CD4-positive, alpha-beta T cell treated with Interleukin-17A for 4 hours (primary cell): ENCODE measurements at regions not wholly inside any gene's neighbourhood (a gene's known extent, or its start where the extent isn't known, plus 50 kb on each side); places are given as distances from the start of the nearest gene placed in this dataset.
"Not testable (repeated sequence)": the region's sequence is repeated elsewhere in the genome, so short reads cannot be mapped to it uniquely, and the experiment has no call there.

ENCODE experiments used
- DNase-seq: peaks from one replicate; pipeline ENCODE4 v3.0.0-alpha.2; 2020; ENCODE audit warnings: mixed read lengths

GRCh38 chr10:84946904-84947303 lies 618.5 kb downstream of the CCSER2 start:
- DNase-seq, result no peak

GRCh38 chr10:84948644-84949043 lies 620.3 kb downstream of the CCSER2 start:
- DNase-seq, result no peak

GRCh38 chr10:84951616-84952015 lies 623.2 kb downstream of the CCSER2 start:
- no peak for DNase-seq

GRCh38 chr10:84957427-84957826 lies 629.0 kb downstream of the CCSER2 start:
- no peak for DNase-seq

GRCh38 chr10:84965468-84965867 lies 637.1 kb downstream of the CCSER2 start:
- no peak for DNase-seq

- no peak for DNase-seq
Measured at GRCh38 chr10:84966708-84967441, 638.5 kb downstream of the CCSER2 start.

GRCh38 chr10:84969297-84969696 lies 640.9 kb downstream of the CCSER2 start:
- not testable (repeated sequence) for DNase-seq

- no peak for DNase-seq
Measured at GRCh38 chr10:84987039-84987438, 658.6 kb downstream of the CCSER2 start.

- DNase-seq, result no peak
Measured at GRCh38 chr10:84988011-84988410, 659.6 kb downstream of the CCSER2 start.

- no peak for DNase-seq
Measured at GRCh38 chr10:84990713-84991112, 662.3 kb downstream of the CCSER2 start.

GRCh38 chr10:84991301-84991700 lies 662.9 kb downstream of the CCSER2 start:
- DNase-seq, result no peak

GRCh38 chr10:84993251-84994035 lies 665.1 kb downstream of the CCSER2 start:
- DNase-seq, result no peak

GRCh38 chr10:84994722-84995121 lies 666.3 kb downstream of the CCSER2 start:
- no peak for DNase-seq

GRCh38 chr10:84996580-84996979 lies 668.2 kb downstream of the CCSER2 start:
- DNase-seq, result no peak

GRCh38 chr10:84997870-84998269 lies 669.5 kb downstream of the CCSER2 start:
- DNase-seq, result no peak

GRCh38 chr10:84999929-85000328 lies 671.5 kb downstream of the CCSER2 start:
- no peak for DNase-seq

- DNase-seq, result no peak
Measured at GRCh38 chr10:85003083-85003482, 674.7 kb downstream of the CCSER2 start.

GRCh38 chr10:85008488-85009184 lies 680.2 kb downstream of the CCSER2 start:
- no peak for DNase-seq

GRCh38 chr10:85012305-85012704 lies 683.9 kb downstream of the CCSER2 start:
- DNase-seq, result no peak

GRCh38 chr10:85026878-85027467 lies 698.6 kb downstream of the CCSER2 start:
- DNase-seq, result no peak

- no peak for DNase-seq
Measured at GRCh38 chr10:85032981-85033380, 704.6 kb downstream of the CCSER2 start.

GRCh38 chr10:85036661-85037060 lies 708.3 kb downstream of the CCSER2 start:
- no peak for DNase-seq

- DNase-seq, result no peak
Measured at GRCh38 chr10:85039311-85039710, 710.9 kb downstream of the CCSER2 start.
